Limb (tissue), 2 donors: ENCODE measurements at regions not wholly inside any gene's neighbourhood (a gene's known extent, or its start where the extent isn't known, plus 50 kb on each side); places are given as distances from the start of the nearest gene placed in this dataset.
"Not testable (repeated sequence)": the region's sequence is repeated elsewhere in the genome, so short reads cannot be mapped to it uniquely, and the experiment has no call there.

Source experiments
- DNase-seq, 2 donors: peaks; one replicate each; pipeline ENCODE4 v3.0.0-alpha.2; 2016; ENCODE audit errors: extremely low spot score in 2 of 2

- not testable (repeated sequence) for DNase-seq
These were observed 54.9 kb upstream of the NBPF12 start for GRCh38 chr1:146883190-146883589.

DNA sequence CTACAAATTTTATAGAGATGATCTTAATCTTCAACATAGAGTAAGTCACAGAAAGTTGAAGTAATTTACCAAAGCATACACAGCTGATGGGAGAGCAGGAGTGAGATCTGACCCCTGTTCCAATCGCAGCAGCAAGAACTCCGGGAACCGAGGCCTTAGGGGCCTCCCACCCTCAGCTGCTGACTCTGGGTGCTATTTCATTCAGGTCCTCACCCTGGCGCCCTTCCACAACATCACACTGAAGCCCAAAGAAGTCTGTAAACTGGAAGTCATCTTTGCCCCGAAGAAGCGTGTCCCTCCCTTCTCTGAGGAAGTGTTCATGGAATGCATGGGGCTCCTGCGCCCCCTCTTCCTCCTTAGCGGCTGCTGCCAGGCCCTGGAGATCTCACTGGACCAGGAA is 57.0 kb upstream of the NBPF12 start:
- not testable (repeated sequence) for DNase-seq

DNA sequence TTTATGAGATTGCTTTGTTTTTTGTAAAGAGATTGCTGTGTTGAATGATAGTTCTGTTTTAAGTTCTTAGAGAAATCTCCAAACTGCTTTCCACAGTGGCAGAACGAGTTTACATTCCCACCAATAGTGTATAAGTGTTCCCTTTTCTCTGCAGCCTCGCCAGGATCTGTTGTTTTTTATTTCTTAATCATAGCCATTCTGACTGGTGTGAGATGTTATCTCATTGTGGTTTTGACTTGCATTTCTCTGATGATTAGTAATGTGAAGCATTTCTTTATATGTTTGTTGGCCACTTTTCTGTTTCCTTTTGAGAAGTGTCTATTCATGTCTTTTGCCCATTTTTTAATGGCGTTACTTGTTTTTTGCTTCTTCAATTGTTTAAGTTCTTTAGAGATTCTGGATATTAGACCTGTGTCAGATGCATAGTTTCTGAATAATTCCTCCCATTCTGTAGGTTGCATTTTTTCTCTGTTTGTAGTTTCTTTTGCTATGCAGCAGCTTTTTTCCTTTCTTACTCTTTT is 74.3 kb upstream of the NBPF12 start:
- not testable (repeated sequence) for DNase-seq

DNA sequence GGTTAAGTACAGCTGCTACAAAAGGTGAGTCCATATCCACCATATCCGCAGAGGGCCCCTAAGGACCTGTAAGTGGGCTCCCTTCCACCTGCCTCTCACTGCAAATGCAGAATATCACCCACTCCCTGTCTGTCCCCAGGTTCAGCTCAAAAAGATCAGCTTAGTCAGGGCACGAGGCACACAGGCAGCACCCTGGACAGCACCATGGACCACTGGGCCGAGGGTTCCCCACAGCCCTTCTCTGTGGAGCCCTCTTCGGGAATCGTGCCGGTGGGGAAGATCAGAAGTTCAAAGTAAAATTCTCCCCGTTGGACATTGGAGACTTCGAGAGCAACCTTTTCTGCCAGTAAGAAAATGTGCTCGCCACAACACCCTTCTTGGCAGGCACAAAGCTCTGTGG is 85.0 kb upstream of the NBPF12 start:
- DNase-seq, result not testable (repeated sequence)

GRCh38 chr1:146850352-146850889 is 87.7 kb upstream of the NBPF12 start:
- DNase-seq, result not testable (repeated sequence)

- not testable (repeated sequence) for DNase-seq
These were observed 99.4 kb upstream of the NBPF12 start for GRCh38 chr1:146838725-146839124.

GRCh38 chr1:146826957-146827356 is 111.2 kb upstream of the NBPF12 start:
- DNase-seq, result not testable (repeated sequence)

DNA sequence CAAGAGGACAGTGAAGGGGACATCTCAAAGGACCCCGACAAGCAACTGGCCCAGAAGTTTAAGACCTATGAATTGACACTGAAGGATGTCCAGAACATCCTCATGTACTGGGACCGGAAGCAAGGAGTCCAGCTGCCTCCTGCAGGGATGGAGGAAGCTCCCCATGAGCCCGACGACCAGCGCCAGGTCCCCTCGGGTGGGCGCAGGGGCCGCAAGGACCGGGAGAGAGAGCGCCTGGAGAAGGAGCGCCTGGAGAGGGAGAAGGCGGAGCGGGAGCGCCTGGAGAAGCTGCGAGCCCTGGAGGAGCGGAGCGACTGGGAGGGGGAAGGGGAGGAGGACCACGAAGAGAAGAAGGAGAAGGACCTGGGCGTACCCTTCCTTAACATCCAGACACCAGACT is 143.9 kb upstream of the NBPF12 start:
- not testable (repeated sequence) for DNase-seq

- peak; percentile 18 to 67 for DNase-seq
These were observed 145.4 kb upstream of the NBPF12 start for GRCh38 chr1:146792725-146793124.

GRCh38 chr1:146784212-146784940 is 153.7 kb upstream of the NBPF12 start:
- DNase-seq, result not testable (repeated sequence)

DNA sequence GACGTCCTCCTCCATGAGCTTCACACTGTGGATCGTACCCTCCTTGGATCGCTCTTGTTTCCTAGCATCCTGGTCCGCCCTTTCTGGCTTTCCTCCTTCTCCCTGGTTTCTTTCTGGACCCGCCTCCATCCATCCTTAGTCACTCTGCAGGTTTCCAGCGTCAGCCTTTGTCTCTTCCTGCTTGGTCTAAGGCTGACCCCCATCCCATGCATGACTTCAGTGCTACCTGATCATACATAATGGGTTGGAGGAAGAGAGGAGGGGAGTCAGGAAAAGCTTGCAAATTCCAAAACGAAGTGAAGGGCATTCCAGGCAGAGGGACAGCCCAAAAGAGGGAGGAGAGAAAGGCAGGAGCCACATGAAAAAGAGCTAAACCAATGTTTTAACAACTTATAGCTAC is 156.9 kb upstream of the NBPF12 start:
- not testable (repeated sequence) for DNase-seq

DNA sequence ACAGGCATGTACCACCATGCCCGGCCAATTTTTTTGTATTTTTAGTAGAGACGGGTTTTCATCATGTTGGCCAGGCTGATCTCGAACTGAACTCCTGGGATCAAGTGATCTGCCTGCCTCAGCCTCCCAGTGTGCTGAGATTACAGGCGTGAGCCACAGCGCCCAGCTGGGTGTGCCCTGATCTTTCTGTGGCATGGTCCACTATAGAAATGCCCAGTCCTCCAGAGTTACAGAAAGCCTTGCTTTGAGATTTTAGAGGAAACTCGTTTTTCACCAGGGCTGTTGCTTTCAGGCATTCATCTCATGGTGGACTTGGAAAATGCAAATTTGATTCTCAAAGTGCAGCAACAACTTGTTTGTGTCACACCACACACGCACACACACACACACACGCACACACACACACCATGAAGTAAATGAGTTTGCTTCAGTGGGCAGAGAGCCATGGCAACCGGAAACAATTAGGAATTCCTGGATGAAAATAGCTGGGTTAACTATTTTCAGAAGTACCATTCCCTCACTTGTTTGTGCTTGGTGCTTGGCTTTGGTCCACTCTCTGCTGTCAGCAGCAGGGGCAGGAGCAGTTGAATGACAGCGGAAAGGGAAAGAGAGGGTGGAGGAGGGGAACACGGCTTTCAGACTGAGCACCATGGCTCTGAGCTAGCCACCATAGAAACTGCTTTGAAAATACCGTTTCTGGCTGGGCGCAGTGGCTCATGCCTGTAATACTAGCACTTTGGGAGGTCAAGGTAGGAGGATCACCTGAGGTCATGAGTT is 160.1 kb upstream of the NBPF12 start:
- DNase-seq, result peak; percentile 3 to 52

DNA sequence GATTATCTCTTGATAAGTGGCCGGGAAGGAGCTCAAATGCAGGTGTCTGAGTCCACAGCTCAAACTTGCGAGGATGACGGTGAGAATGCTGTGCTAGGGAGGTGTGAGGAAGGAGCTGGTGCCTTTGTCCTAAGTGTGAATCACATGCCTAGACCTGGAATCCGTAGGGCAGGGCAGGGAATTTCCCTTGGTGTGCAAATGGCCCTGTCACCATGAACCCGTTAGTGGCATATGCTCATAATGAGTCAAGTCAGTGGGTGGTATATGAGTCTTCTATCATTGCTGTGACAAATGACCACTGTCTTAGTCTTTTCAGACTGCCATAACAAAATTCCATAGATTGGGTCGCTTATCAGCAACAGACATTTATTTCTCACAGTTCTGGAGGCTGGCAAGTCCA is 163.1 kb upstream of the NBPF12 start:
- DNase-seq, result not testable (repeated sequence)

- not testable (repeated sequence) for DNase-seq
These were observed 163.9 kb upstream of the NBPF12 start for GRCh38 chr1:146774271-146774670.

- not testable (repeated sequence) for DNase-seq
These were observed 166.7 kb upstream of the NBPF12 start for GRCh38 chr1:146771409-146771808.

GRCh38 chr1:146770998-146771397 is 167.1 kb upstream of the NBPF12 start:
- DNase-seq, result not testable (repeated sequence)

DNA sequence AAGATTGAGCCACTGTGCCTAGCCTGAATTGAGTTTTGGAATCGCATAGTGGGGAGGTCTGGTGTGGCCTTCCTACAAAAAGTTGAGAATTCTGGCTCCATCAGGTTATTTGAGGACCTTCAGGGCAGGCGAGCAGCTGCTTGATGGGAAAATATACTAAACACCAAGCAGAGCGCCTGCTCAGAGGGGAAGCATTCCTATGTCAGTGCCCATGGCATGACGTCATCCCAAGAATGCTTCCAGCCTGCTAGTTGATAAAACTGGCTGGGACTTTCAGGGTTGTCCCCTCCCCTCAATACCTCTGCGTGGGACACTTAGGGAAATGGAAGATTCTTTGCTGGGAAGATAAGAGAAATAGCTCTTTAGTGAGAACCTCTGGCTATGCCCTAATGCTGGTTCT is 174.9 kb upstream of the NBPF12 start:
- not testable (repeated sequence) for DNase-seq

DNA sequence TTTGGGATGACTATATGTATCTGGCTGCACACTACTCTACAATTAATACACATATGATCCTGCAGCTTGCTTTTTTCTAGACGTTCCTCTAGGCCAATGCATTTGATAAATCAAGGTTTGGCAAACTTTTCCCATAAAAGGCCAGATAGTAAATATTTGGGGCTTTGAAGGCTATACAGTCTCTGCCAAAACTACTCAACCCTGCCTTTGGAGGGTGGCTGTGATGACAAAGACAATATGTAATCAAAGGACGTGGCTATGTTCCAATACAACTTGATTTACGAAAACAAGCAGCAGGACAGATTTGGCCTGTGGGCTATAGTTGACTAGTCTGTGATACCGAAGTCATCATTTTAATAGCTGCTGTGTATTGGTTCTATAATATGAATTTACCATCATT is 181.3 kb upstream of the NBPF12 start:
- not testable (repeated sequence) for DNase-seq

GRCh38 chr1:146748686-146749085 is 189.4 kb upstream of the NBPF12 start:
- DNase-seq, result not testable (repeated sequence)

- DNase-seq, result not testable (repeated sequence)
These were observed 206.0 kb upstream of the NBPF12 start for GRCh38 chr1:146731981-146732680.

DNA sequence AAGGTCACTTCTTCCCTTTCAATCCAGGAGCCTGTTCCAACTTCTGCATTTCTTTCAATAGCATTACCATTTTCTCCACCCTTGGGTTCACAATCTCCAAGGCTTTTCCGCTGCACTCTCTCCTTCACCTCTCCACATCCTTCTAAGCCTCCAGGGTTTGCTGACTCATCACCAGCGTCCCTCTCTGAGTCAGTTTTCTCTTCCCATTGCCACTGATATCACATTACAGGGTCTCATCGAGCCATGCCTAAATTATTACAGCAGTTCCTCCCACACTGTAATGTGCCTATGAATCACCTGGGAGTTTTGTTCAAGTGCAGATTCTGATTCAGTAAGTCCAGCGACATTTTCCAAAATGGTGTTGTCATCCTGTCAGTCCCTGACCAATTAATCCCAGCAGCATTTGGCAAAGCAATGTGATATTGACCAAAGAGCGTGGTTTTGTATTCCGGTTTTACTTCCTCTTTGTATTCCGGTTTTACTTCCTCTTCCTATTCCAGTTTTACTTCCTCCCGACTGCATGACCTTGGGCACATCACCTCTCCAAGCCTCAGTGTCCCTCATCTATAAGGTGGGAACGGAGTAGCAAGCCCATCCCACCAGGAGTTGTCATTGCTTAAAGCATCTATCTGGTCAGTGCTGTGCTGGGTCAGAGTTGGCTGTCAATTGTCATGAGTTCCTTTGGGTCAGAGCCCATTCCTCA is 208.3 kb upstream of the NBPF12 start:
- DNase-seq, result not testable (repeated sequence)
